MCF 10A (cell line): ENCODE measurements at regions not wholly inside any gene's neighbourhood (a gene's known extent, or its start where the extent isn't known, plus 50 kb on each side); places are given as distances from the start of the nearest gene placed in this dataset.

ENCODE experiments used
- BruUV-seq: library from RNA; stranded (reverse); fragments of 400-500 nt; replicated peaks from 2 replicates; lab custom pipeline; 2021; lab: Mats Ljungman, UMichigan
- CTCF ChIA-PET: fragments of 300-600 bp; sonication (Branson Sonifier 250); formaldehyde crosslinking; extraction: SDS; loops from one replicate; lab custom pipeline; 2021; ENCODE audit warnings: antibody characterized with exemption, inconsistent platforms; lab: Yijun Ruan, JAX
- POLR2A ChIA-PET: fragments of 300-600, 350-650 bp; sonication (Branson Sonifier 250); formaldehyde crosslinking; extraction: SDS; loops from one replicate; lab custom pipeline; 2020; ENCODE audit warnings: antibody characterized with exemption, inconsistent platforms; lab: Yijun Ruan, JAX
- DNase-seq: peaks from one replicate; pipeline ENCODE4 v3.0.0-alpha.2; 2018; ENCODE audit not compliant: unreplicated experiment
- H3K27ac Mint-ChIP-seq: one replicate; pipeline ENCODE4 v1.8.0; 2022; ENCODE audit warnings: mild to moderate bottlenecking, low read depth, mixed read lengths; ENCODE audit not compliant: unreplicated experiment
- H3K27me3 Mint-ChIP-seq: one replicate; pipeline ENCODE4 v1.8.0; 2022; ENCODE audit warnings: mixed read lengths; ENCODE audit not compliant: insufficient read depth, unreplicated experiment
- H3K36me3 Mint-ChIP-seq: one replicate; pipeline ENCODE4 v1.8.0; 2022; ENCODE audit warnings: mild to moderate bottlenecking, moderate library complexity, mixed read lengths; ENCODE audit not compliant: insufficient read depth, unreplicated experiment
- H3K4me1 Mint-ChIP-seq: one replicate; pipeline ENCODE4 v1.8.0; 2022; ENCODE audit warnings: mixed read lengths; ENCODE audit not compliant: insufficient read depth, unreplicated experiment
- H3K4me3 Mint-ChIP-seq: one replicate; pipeline ENCODE4 v1.8.0; 2022; ENCODE audit warnings: mild to moderate bottlenecking, moderate library complexity, mixed read lengths; ENCODE audit not compliant: unreplicated experiment
- H3K9me3 Mint-ChIP-seq: one replicate; pipeline ENCODE4 v1.8.0; 2022; ENCODE audit warnings: mixed read lengths; ENCODE audit not compliant: unreplicated experiment
- intact Hi-C: fragments of 100-400 bp; cut with micrococcal nuclease; formaldehyde crosslinking; loops from 2 replicates; pipeline ENCODE4 v1.14.1; 2022
- TF ChIP-seq, protein P1 (sequence below): fragments of 200-600 bp; IDR thresholded peaks from one replicate; pipeline ENCODE4 v1.8.0; 2022; ENCODE audit warnings: antibody characterized with exemption, mild to moderate bottlenecking; ENCODE audit not compliant: unreplicated experiment

DNA sequence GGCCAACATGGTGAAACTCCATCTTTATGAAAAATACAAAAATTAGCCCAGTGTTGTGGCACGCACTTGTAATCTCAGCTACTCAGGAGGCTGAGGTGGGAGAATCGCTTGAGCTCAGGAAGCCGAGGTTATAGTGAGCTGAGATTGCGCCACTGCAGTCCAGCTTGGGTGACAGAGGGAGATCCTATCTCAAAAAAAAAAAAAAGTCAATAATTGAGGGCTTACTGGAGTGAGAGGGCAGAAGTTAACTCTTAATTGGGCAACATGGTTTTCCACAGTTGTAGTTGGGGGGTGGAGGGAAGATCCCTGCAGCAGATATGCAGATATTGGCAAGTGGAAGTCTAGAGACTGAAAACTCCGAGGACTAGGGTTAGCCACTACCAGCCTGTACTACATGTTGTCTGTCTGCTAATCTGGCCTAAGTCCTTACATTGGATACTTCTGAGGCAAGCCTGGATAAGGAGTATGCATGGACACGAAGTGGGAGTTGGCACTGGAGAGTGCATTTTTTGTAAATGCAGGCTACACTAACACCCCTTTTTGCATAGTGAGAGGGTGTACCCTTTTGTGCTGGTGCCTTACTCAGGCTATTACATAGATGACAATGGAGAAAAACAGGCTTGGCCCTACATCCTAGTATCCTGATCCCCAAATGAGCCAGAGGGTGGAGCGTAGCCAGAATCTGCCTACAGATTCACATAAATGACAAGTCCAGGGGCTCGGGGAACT is 89.0 kb upstream of the NIPBL start:
- BruUV-seq = no TSS peak
- Mint-ChIP-seq H3K27ac (no peak overlapping the region), H3K4me3 (no peak overlapping the region), H3K36me3 (no peaks in the 10 kb centered on the region), H3K9me3 (no peaks in the 10 kb centered on the region), H3K4me1 (no peaks in the 10 kb centered on the region), H3K27me3 (no peaks in the 10 kb centered on the region)
- TF ChIP-seq, protein P1, sequence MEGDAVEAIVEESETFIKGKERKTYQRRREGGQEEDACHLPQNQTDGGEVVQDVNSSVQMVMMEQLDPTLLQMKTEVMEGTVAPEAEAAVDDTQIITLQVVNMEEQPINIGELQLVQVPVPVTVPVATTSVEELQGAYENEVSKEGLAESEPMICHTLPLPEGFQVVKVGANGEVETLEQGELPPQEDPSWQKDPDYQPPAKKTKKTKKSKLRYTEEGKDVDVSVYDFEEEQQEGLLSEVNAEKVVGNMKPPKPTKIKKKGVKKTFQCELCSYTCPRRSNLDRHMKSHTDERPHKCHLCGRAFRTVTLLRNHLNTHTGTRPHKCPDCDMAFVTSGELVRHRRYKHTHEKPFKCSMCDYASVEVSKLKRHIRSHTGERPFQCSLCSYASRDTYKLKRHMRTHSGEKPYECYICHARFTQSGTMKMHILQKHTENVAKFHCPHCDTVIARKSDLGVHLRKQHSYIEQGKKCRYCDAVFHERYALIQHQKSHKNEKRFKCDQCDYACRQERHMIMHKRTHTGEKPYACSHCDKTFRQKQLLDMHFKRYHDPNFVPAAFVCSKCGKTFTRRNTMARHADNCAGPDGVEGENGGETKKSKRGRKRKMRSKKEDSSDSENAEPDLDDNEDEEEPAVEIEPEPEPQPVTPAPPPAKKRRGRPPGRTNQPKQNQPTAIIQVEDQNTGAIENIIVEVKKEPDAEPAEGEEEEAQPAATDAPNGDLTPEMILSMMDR = no peak
- CTCF ChIA-PET = no interaction called here
- no peak for DNase-seq
- intact Hi-C loops = no loop called here
- POLR2A ChIA-PET = no interaction called here

DNA sequence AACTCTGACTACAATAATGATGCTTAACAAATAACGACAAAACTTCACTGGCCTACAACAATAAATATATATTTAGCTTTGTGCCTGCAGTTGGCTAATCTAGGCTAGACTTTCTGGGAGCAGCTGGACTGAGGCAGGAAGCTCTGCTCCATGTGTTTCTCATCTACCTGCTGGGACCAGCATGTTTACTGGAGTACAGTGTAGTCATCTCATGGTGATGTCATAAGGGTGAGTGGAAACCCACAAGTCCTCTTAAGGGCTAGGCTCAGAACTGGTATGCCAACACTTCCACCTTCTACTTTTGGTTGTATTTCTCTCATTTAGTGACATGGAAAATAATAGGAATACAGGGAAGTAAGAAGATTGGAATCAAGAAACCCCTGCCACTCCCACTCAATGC is 85.7 kb upstream of the NIPBL start:
- Mint-ChIP-seq H3K27me3 (no peaks in the 10 kb centered on the region), H3K4me1 (no peaks in the 10 kb centered on the region), H3K36me3 (no peaks in the 10 kb centered on the region), H3K4me3 (no peak overlapping the region), H3K9me3 (no peaks in the 10 kb centered on the region), H3K27ac (no peak overlapping the region)
- TF ChIP-seq, protein P1 = no peak
- intact Hi-C loops = no loop called here
- ChIA-PET CTCF (no interaction called here), POLR2A (no interaction called here)
- DNase-seq = no peak
- no TSS peak for BruUV-seq

DNA sequence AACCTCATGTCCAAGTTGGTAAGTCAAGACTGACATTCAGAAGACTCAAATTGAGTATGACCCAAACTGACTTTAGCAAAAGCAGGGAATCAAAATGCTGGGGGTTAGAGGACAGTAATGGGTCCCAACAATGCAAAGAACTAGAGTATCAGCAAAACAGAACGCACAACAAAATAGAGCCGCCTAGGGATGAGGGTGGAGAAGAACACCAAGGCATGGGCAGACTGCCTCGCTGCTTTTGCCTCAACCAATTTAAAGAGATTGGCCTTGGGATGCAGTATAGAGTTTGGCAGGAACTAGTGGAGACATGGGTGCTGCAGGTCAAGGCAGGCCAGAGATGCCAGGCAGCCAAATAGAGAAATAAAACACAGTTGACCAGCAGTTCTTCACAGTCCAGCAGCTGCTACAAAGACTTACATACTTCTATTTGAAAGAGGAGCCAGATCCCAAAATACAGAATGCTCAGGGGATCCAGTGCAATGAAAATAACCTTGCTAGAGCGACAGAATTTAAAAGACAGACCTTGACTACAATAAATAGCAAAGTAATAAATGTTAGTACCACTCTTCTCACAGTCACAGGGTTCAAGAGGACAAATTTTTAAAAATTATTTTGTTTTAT is 83.9 kb upstream of the NIPBL start:
- CTCF ChIA-PET = no interaction called here
- Mint-ChIP-seq H3K4me1 (no peaks in the 10 kb centered on the region), H3K27ac (no peak overlapping the region), H3K4me3 (no peak overlapping the region), H3K36me3 (no peaks in the 10 kb centered on the region), H3K9me3 (no peaks in the 10 kb centered on the region), H3K27me3 (peaks cover 6% of the 10 kb centered on the region)
- POLR2A ChIA-PET = no interaction called here
- intact Hi-C loops = no loop called here
- DNase-seq = no peak
- TF ChIP-seq, protein P1 = no peak
- BruUV-seq = no TSS peak

DNA sequence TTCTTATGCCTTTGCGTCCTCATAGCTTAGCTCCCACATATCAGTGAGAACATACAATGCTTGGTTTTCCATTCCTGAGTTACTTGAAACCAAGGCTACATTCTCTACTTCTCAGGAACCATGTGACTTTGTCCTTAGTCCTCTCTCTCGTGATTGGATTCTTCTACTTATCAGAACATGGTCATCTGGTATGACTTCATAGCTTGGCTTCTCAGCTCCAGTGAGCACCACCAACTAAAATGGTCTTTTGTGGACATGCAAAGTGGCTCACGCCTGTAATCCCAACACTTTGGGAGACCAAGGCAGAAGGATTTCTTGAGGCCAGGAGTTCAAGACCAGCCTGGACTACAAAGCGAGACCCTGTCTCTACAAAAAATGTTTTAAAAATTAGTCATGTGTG is 81.2 kb upstream of the NIPBL start:
- TF ChIP-seq, protein P1 = no peak
- no peaks in the 10 kb centered on the region for H3K9me3 Mint-ChIP-seq
- no TSS peak for BruUV-seq
- POLR2A ChIA-PET = no interaction called here
- H3K4me3 Mint-ChIP-seq = no peak overlapping the region
- no peaks in the 10 kb centered on the region for H3K4me1 Mint-ChIP-seq
- H3K36me3 Mint-ChIP-seq = no peaks in the 10 kb centered on the region
- peaks cover 33% of the 10 kb centered on the region for H3K27me3 Mint-ChIP-seq
- CTCF ChIA-PET = interaction anchor here (2.2 kb wide), 1 partner anchor 51 kb away, joined by 7 read pairs; no protein-coding TSS in a partner anchor
- DNase-seq = no peak
- H3K27ac Mint-ChIP-seq = no peak overlapping the region
- intact Hi-C loops = no loop called here
